ENCODE measurements at regions not wholly inside any gene's neighbourhood (a gene's known extent, or its start where the extent isn't known, plus 50 kb on each side); places are given as distances from the start of the nearest gene placed in this dataset.

DNA sequence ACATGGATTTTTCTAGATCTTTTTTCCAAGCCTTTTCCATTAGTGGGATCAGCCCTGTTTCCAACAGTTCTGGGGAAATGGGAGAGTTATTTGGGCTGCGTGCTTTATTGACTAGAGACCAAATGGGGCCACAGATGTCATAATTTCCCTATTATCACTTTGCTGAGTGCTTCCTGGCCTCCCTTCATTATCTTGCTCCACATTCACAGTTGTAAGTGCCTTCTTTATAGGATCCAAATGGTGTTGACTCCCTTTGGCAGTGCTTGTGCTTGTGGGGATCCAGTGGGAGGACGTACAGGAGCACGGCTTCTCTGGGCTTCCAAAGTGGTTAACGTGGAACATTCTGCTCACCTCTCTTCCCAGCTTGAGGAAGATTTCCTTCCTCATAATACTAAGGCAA lies 141.0 kb upstream of the RMST start:
- no peak for ATAC-seq (ENCODE audit: insufficient read depth, low FRiP score)
- TF ChIP-seq, protein P1, sequence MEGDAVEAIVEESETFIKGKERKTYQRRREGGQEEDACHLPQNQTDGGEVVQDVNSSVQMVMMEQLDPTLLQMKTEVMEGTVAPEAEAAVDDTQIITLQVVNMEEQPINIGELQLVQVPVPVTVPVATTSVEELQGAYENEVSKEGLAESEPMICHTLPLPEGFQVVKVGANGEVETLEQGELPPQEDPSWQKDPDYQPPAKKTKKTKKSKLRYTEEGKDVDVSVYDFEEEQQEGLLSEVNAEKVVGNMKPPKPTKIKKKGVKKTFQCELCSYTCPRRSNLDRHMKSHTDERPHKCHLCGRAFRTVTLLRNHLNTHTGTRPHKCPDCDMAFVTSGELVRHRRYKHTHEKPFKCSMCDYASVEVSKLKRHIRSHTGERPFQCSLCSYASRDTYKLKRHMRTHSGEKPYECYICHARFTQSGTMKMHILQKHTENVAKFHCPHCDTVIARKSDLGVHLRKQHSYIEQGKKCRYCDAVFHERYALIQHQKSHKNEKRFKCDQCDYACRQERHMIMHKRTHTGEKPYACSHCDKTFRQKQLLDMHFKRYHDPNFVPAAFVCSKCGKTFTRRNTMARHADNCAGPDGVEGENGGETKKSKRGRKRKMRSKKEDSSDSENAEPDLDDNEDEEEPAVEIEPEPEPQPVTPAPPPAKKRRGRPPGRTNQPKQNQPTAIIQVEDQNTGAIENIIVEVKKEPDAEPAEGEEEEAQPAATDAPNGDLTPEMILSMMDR (IDR thresholded peaks at IDR 0.05; ENCODE audit: control extremely low read depth, extremely low read depth) = no peak
- WGBS, 2 donors = 84 to 92% methylated on average over 4 of the region's 4 CpGs
- DNase-seq = no peak
- no peaks in the 10 kb centered on the region for H3K4me1 ChIP-seq (ENCODE audit: control insufficient read depth in 5 of 5, insufficient read depth in 5 of 5, low read length in 5 of 5)
- no peak overlapping the region for H3K27ac ChIP-seq (ENCODE audit: low read depth in 1 of 2, low read length in 1 of 2)
- H3K9ac ChIP-seq (ENCODE audit: insufficient read depth in 1 of 2, low read length in 2 of 2) = no peak overlapping the region
- no peaks in the 10 kb centered on the region for H3K27me3 ChIP-seq (ENCODE audit: control insufficient read depth in 3 of 3, insufficient read depth in 3 of 3, low read length in 2 of 3)
- H3K36me3 ChIP-seq (ENCODE audit: control insufficient read depth in 4 of 4, insufficient read depth in 4 of 4, low read length in 4 of 4) = no peaks in the 10 kb centered on the region
- H3K4me3 ChIP-seq = no peak overlapping the region
- no peaks in the 10 kb centered on the region for H3K9me3 ChIP-seq (ENCODE audit: control insufficient read depth in 4 of 4, insufficient read depth in 3 of 4, low read length in 3 of 4)

DNA sequence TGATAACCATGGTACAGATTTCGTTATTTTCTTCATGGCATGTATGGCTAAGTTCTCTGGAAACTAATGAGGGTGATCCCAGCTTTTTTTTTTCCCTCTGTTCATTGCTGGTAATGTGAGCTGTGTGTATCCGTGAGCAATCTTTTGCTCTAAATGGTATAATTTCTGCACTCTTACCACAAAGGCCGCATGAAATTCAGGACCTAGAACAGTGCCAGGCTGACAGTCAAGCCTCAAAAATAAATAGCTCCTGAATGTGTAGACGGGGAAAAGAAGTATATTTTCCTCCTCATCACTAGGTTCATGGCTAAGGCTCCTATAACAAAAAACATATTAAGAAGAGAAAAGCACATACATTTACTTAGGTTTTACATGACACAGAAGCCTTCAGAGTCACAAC lies 140.2 kb upstream of the RMST start:
- H3K9ac ChIP-seq (ENCODE audit: insufficient read depth in 1 of 2, low read length in 2 of 2) = no peak overlapping the region
- H3K4me1 ChIP-seq (ENCODE audit: control insufficient read depth in 5 of 5, insufficient read depth in 5 of 5, low read length in 5 of 5) = no peaks in the 10 kb centered on the region
- H3K36me3 ChIP-seq (ENCODE audit: control insufficient read depth in 4 of 4, insufficient read depth in 4 of 4, low read length in 4 of 4) = no peaks in the 10 kb centered on the region
- 69 to 76% methylated on average over 4 of the region's 4 CpGs for WGBS, 2 donors
- H3K9me3 ChIP-seq (ENCODE audit: control insufficient read depth in 4 of 4, insufficient read depth in 3 of 4, low read length in 3 of 4) = no peaks in the 10 kb centered on the region
- H3K27me3 ChIP-seq (ENCODE audit: control insufficient read depth in 3 of 3, insufficient read depth in 3 of 3, low read length in 2 of 3) = no peaks in the 10 kb centered on the region
- ATAC-seq (ENCODE audit: insufficient read depth, low FRiP score) = no peak
- TF ChIP-seq, protein P1 (IDR thresholded peaks at IDR 0.05; ENCODE audit: control extremely low read depth, extremely low read depth) = no peak
- no peak overlapping the region for H3K27ac ChIP-seq (ENCODE audit: low read depth in 1 of 2, low read length in 1 of 2)
- no peak overlapping the region for H3K4me3 ChIP-seq
- DNase-seq = peak in 1 of 3 donors; percentile 5

DNA sequence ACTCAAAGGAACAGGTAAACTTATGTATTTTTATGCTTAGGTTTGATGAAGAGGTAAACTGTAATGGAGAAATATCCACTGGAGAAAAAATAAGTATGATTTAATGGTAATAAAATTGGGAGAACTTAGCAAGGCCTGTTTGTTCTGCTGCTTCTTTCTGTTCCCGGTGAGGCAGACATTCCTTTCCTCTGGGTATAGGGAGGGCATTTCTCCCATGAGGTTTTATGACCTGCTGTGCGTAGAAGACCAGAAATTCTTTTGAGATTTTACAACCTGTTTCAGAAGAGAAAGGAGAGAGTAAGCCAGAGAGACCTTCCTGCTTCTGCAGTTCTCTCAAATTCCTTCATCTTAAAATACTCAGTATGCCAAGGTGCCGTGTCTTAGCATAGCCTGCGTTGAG lies 139.4 kb upstream of the RMST start:
- TF ChIP-seq, protein P1 (IDR thresholded peaks at IDR 0.05; ENCODE audit: control extremely low read depth, extremely low read depth) = no peak
- Histone ChIP-seq H3K4me1 (ENCODE audit: control insufficient read depth in 5 of 5, insufficient read depth in 5 of 5, low read length in 5 of 5) (no peaks in the 10 kb centered on the region), H3K9ac (ENCODE audit: insufficient read depth in 1 of 2, low read length in 2 of 2) (no peak overlapping the region), H3K27ac (ENCODE audit: low read depth in 1 of 2, low read length in 1 of 2) (no peak overlapping the region), H3K4me3 (no peak overlapping the region), H3K9me3 (ENCODE audit: control insufficient read depth in 4 of 4, insufficient read depth in 3 of 4, low read length in 3 of 4) (no peaks in the 10 kb centered on the region), H3K27me3 (ENCODE audit: control insufficient read depth in 3 of 3, insufficient read depth in 3 of 3, low read length in 2 of 3) (no peaks in the 10 kb centered on the region), H3K36me3 (ENCODE audit: control insufficient read depth in 4 of 4, insufficient read depth in 4 of 4, low read length in 4 of 4) (no peaks in the 10 kb centered on the region)
- DNase-seq (no peak), ATAC-seq (ENCODE audit: insufficient read depth, low FRiP score) (no peak)
- 80 to 87% methylated on average over 4 of the region's 4 CpGs for WGBS, 2 donors

DNA sequence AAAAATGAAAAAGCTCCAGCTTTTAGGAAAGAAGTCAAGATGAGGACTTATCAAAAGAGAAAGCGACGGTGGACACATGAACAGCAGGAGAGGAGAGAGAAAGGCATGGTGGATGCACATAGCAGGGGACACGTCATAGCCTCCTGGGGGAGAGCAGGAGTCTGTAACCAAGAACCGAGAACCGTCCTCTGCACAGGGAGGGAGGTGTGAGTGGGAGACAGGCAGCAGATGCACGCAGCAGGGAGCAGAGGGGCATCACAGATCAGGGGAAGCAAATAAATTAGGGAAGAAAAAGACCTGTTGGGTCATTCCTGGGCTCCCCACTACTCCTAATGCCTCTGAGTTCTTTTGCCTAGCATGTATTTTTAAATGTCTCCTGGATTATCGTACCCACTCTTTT lies 138.1 kb upstream of the RMST start:
- TF ChIP-seq, protein P1 (IDR thresholded peaks at IDR 0.05; ENCODE audit: control extremely low read depth, extremely low read depth) = no peak
- Histone ChIP-seq H3K4me1 (ENCODE audit: control insufficient read depth in 5 of 5, insufficient read depth in 5 of 5, low read length in 5 of 5) (no peaks in the 10 kb centered on the region), H3K9ac (ENCODE audit: insufficient read depth in 1 of 2, low read length in 2 of 2) (no peak overlapping the region), H3K27ac (ENCODE audit: low read depth in 1 of 2, low read length in 1 of 2) (no peak overlapping the region), H3K36me3 (ENCODE audit: control insufficient read depth in 4 of 4, insufficient read depth in 4 of 4, low read length in 4 of 4) (no peaks in the 10 kb centered on the region), H3K9me3 (ENCODE audit: control insufficient read depth in 4 of 4, insufficient read depth in 3 of 4, low read length in 3 of 4) (no peaks in the 10 kb centered on the region), H3K4me3 (no peak overlapping the region), H3K27me3 (ENCODE audit: control insufficient read depth in 3 of 3, insufficient read depth in 3 of 3, low read length in 2 of 3) (no peaks in the 10 kb centered on the region)
- ATAC-seq (ENCODE audit: insufficient read depth, low FRiP score) (no peak), DNase-seq (no peak)
- 75 to 77% methylated on average over 7 of the region's 7 CpGs for WGBS, 2 donors

All from lung (tissue), 11 donors.